ENCODE measurements at regions not wholly inside any gene's neighbourhood (a gene's known extent, or its start where the extent isn't known, plus 50 kb on each side); places are given as distances from the start of the nearest gene placed in this dataset.

GRCh38 chr10:130781623-130782022 lies 529.9 kb downstream of the TCERG1L start:
- no peak for DNase-seq (ENCODE audit: low read depth, low spot score)
- H3K4me3 ChIP-seq (ENCODE audit: low read depth, low read length), result no peak overlapping the region
- in situ Hi-C loops (cut with HindIII; ENCODE audit: low sequenced_read_pairs), result no loop called here
- no peak for TF ChIP-seq CTCF (IDR thresholded peaks at IDR 0.05; ENCODE audit: low read depth, low read length)

- DNase-seq (ENCODE audit: low read depth, low spot score), result no peak
- H3K4me3 ChIP-seq (ENCODE audit: low read depth, low read length), result no peak overlapping the region
- no peak for TF ChIP-seq CTCF (IDR thresholded peaks at IDR 0.05; ENCODE audit: low read depth, low read length)
- in situ Hi-C loops (cut with HindIII; ENCODE audit: low sequenced_read_pairs), result no loop called here
These were observed 529.1 kb downstream of the TCERG1L start for GRCh38 chr10:130782467-130782866.

- in situ Hi-C loops (cut with HindIII; ENCODE audit: low sequenced_read_pairs), result no loop called here
- no peak for TF ChIP-seq CTCF (IDR thresholded peaks at IDR 0.05; ENCODE audit: low read depth, low read length)
- H3K4me3 ChIP-seq (ENCODE audit: low read depth, low read length), result no peak overlapping the region
- no peak for DNase-seq (ENCODE audit: low read depth, low spot score)
These were observed 527.2 kb downstream of the TCERG1L start for GRCh38 chr10:130784326-130784725.

GRCh38 chr10:130786365-130786966 lies 525.1 kb downstream of the TCERG1L start:
- in situ Hi-C loops (cut with HindIII; ENCODE audit: low sequenced_read_pairs), result no loop called here
- no peak overlapping the region for H3K4me3 ChIP-seq (ENCODE audit: low read depth, low read length)
- no peak for TF ChIP-seq CTCF (IDR thresholded peaks at IDR 0.05; ENCODE audit: low read depth, low read length)
- DNase-seq (ENCODE audit: low read depth, low spot score), result no peak

GRCh38 chr10:130787243-130787642 lies 524.3 kb downstream of the TCERG1L start:
- no peak for TF ChIP-seq CTCF (IDR thresholded peaks at IDR 0.05; ENCODE audit: low read depth, low read length)
- in situ Hi-C loops (cut with HindIII; ENCODE audit: low sequenced_read_pairs), result no loop called here
- DNase-seq (ENCODE audit: low read depth, low spot score), result no peak
- no peak overlapping the region for H3K4me3 ChIP-seq (ENCODE audit: low read depth, low read length)

GRCh38 chr10:130787821-130788220 lies 523.7 kb downstream of the TCERG1L start:
- in situ Hi-C loops (cut with HindIII; ENCODE audit: low sequenced_read_pairs), result no loop called here
- H3K4me3 ChIP-seq (ENCODE audit: low read depth, low read length), result no peak overlapping the region
- no peak for TF ChIP-seq CTCF (IDR thresholded peaks at IDR 0.05; ENCODE audit: low read depth, low read length)
- DNase-seq (ENCODE audit: low read depth, low spot score), result no peak

- no peak for DNase-seq (ENCODE audit: low read depth, low spot score)
- in situ Hi-C loops (cut with HindIII; ENCODE audit: low sequenced_read_pairs), result no loop called here
- no peak for TF ChIP-seq CTCF (IDR thresholded peaks at IDR 0.05; ENCODE audit: low read depth, low read length)
- no peak overlapping the region for H3K4me3 ChIP-seq (ENCODE audit: low read depth, low read length)
These were observed 521.2 kb downstream of the TCERG1L start for GRCh38 chr10:130790339-130790738.
